Central memory CD8-positive, alpha-beta T cell (primary cell): ENCODE measurements at regions not wholly inside any gene's neighbourhood (a gene's known extent, or its start where the extent isn't known, plus 50 kb on each side); places are given as distances from the start of the nearest gene placed in this dataset.

Experiments
- ATAC-seq: fragments of 150-1000 bp; cut with Tn5 transposase; replicated peaks from 2 replicates; pipeline ENCODE4 v1.10.0; 2022; ENCODE audit warnings: mild to moderate bottlenecking, moderate FRiP score, moderate number of reproducible peaks; ENCODE audit not compliant: poor library complexity, severe bottlenecking; ENCODE audit errors: extremely low read depth
- DNase-seq, 2 donors: peaks; one replicate each; pipeline ENCODE4 v3.0.0; 2021; ENCODE audit warnings: low spot score in 2 of 2
- H3K27ac Mint-ChIP-seq: one replicate; pipeline ENCODE4 v1.8.0; 2022; ENCODE audit warnings: low read depth, mild to moderate bottlenecking, moderate library complexity, mixed read lengths
- H3K27me3 Mint-ChIP-seq: one replicate; pipeline ENCODE4 v1.8.0; 2022; ENCODE audit warnings: mixed read lengths
- H3K36me3 Mint-ChIP-seq: one replicate; pipeline ENCODE4 v1.8.0; 2022; ENCODE audit warnings: mild to moderate bottlenecking, moderate library complexity, mixed read lengths; ENCODE audit not compliant: insufficient read depth
- H3K4me1 Mint-ChIP-seq: one replicate; pipeline ENCODE4 v1.8.0; 2022; ENCODE audit warnings: mixed read lengths
- H3K4me3 Mint-ChIP-seq: one replicate; pipeline ENCODE4 v1.8.0; 2022; ENCODE audit warnings: mild to moderate bottlenecking, moderate library complexity, mixed read lengths
- H3K9me3 Mint-ChIP-seq: one replicate; pipeline ENCODE4 v1.8.0; 2022; ENCODE audit warnings: mixed read lengths

- H3K27me3 Mint-ChIP-seq = peaks cover under 1% of the 10 kb centered on the region
These were observed 63.9 kb upstream of the FAM20C start for GRCh38 chr7:128171-129080.

GRCh38 chr7:129366-130221 lies 62.8 kb upstream of the FAM20C start:
- H3K36me3 Mint-ChIP-seq = no peaks in the 10 kb centered on the region
- H3K9me3 Mint-ChIP-seq = no peaks in the 10 kb centered on the region
- no peaks in the 10 kb centered on the region for H3K4me1 Mint-ChIP-seq
- H3K27me3 Mint-ChIP-seq = no peaks in the 10 kb centered on the region
- H3K4me3 Mint-ChIP-seq = no peak overlapping the region
- no peak for DNase-seq
- no peak for ATAC-seq
- no peak overlapping the region for H3K27ac Mint-ChIP-seq

More at GRCh38 chr7:128171-129080, 63.9 kb upstream of the FAM20C start:
- Mint-ChIP-seq H3K36me3 (peaks cover 2% of the 10 kb centered on the region), H3K9me3 (no peaks in the 10 kb centered on the region), H3K4me3 (no peak overlapping the region), H3K27ac (no peak overlapping the region), H3K4me1 (no peaks in the 10 kb centered on the region)
- ATAC-seq (no peak), DNase-seq (no peak)

DNA sequence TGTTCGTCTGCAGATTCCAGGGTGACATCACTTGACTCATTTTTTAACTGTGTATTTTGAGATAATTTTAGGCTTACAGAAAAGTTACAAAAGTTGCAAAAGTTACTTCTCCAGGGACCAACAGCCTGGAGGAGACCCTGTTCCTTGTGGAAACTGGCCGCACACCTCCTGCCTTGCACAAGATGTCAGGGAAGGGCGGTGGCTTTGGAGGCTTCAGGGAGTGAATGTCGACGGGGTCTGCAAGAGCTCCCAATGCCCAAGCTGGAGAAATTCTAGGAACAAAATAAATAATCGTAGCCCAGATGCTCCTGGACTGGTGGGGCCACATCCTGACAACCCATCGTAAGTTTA lies 62.2 kb upstream of the FAM20C start:
- Mint-ChIP-seq H3K9me3 (no peaks in the 10 kb centered on the region), H3K4me1 (no peaks in the 10 kb centered on the region), H3K36me3 (no peaks in the 10 kb centered on the region), H3K27ac (no peak overlapping the region), H3K27me3 (no peaks in the 10 kb centered on the region), H3K4me3 (no peak overlapping the region)
- DNase-seq = no peak
- ATAC-seq = no peak

- H3K27me3 Mint-ChIP-seq = no peaks in the 10 kb centered on the region
- no peaks in the 10 kb centered on the region for H3K4me1 Mint-ChIP-seq
- DNase-seq (no peak), ATAC-seq (no peak)
- H3K4me3 Mint-ChIP-seq = no peak overlapping the region
- H3K27ac Mint-ChIP-seq = no peak overlapping the region
- no peaks in the 10 kb centered on the region for H3K36me3 Mint-ChIP-seq
- no peaks in the 10 kb centered on the region for H3K9me3 Mint-ChIP-seq
These were observed 61.2 kb upstream of the FAM20C start for GRCh38 chr7:130875-131780.

DNA sequence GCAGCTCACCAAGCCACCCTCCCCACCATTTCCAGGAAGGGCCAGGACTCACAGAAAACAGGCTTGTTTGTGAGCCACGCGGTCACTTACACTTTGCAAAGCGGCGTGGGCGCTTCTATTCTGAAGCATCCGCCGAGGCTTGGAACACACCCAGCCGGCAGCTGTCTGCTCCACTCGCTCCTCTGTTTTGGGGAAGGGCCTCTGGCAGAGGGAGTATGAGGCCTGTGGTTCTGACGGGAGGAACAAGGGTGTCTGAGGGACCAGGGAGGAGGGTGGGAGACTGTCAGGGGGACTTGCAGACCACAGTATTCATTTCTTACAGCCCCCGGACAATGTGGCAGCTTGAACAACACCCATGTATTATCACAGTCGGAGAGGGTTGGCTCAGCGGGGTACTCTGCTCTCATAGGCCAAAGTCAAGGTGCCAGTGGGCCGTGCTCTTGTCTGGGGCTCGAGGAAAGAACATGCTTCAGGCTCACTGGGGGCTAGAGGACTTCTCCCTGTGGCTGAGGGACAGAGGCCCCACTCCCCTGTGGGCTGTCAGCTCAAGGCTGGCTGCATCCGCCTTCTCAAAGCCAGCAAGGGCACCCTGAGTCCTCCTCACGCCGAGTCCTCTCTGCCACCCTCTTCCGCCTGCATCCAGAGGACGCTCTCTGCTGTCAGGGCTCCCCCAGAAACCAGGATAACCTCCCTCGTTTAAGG lies 60.4 kb upstream of the FAM20C start:
- no peaks in the 10 kb centered on the region for H3K9me3 Mint-ChIP-seq
- no peak for ATAC-seq
- no peak for DNase-seq
- no peaks in the 10 kb centered on the region for H3K27me3 Mint-ChIP-seq
- no peaks in the 10 kb centered on the region for H3K36me3 Mint-ChIP-seq
- no peaks in the 10 kb centered on the region for H3K4me1 Mint-ChIP-seq
- no peak overlapping the region for H3K27ac Mint-ChIP-seq
- H3K4me3 Mint-ChIP-seq = no peak overlapping the region

GRCh38 chr7:132899-133298 lies 59.5 kb upstream of the FAM20C start:
- ATAC-seq (no peak), DNase-seq (no peak)
- Mint-ChIP-seq H3K4me3 (no peak overlapping the region), H3K27me3 (no peaks in the 10 kb centered on the region), H3K4me1 (no peaks in the 10 kb centered on the region), H3K9me3 (no peaks in the 10 kb centered on the region), H3K27ac (no peak overlapping the region), H3K36me3 (no peaks in the 10 kb centered on the region)

DNA sequence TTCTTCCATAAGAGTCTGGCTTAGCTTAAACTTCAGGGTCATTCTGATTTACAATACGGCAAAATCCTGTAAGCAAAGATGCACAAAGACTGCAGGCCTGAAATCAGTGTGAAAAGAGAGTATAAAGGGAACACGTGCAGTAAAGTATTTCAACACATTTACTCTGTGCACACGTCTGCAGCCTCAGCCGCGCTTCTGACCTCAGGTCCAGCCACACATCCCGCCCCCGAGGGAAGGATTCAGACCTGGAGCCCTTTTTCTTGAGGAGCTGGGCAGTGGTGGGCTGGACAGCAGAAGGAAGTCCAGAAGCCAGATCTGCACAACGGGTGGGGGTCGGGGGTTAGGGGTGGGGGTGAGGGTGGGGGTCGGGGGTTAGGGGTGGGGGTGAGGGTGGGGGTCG lies 58.9 kb upstream of the FAM20C start:
- Mint-ChIP-seq H3K9me3 (no peaks in the 10 kb centered on the region), H3K27ac (no peak overlapping the region), H3K4me1 (no peaks in the 10 kb centered on the region), H3K27me3 (no peaks in the 10 kb centered on the region), H3K4me3 (no peak overlapping the region), H3K36me3 (no peaks in the 10 kb centered on the region)
- no peak for ATAC-seq
- DNase-seq = no peak

DNA sequence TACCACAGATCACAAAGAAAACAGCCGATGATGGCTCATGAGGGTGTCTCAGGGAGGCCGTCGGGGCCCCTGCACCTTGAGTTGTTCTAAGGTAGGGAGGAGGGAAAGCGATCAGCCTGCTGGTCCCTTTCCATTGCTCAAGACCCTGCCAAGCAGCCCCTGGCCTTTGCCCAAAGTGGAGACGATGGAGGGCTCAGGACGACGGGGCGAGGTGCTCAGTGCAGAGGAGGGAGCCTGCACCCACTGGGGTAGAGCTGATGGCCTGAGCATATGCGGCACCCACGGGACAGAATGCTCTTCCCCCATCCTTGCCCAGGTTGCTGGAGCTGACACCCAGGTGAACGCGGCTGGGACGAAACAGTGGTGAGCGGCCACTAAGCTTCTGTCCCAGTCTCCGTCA lies 58.3 kb upstream of the FAM20C start:
- no peaks in the 10 kb centered on the region for H3K36me3 Mint-ChIP-seq
- no peak overlapping the region for H3K4me3 Mint-ChIP-seq
- no peaks in the 10 kb centered on the region for H3K9me3 Mint-ChIP-seq
- ATAC-seq (no peak), DNase-seq (no peak)
- H3K27ac Mint-ChIP-seq = no peak overlapping the region
- no peaks in the 10 kb centered on the region for H3K27me3 Mint-ChIP-seq
- no peaks in the 10 kb centered on the region for H3K4me1 Mint-ChIP-seq

GRCh38 chr7:134561-135256 lies 57.7 kb upstream of the FAM20C start:
- H3K4me3 Mint-ChIP-seq = no peak overlapping the region
- no peak for DNase-seq
- H3K4me1 Mint-ChIP-seq = no peaks in the 10 kb centered on the region
- ATAC-seq = no peak
- H3K27me3 Mint-ChIP-seq = no peaks in the 10 kb centered on the region
- H3K36me3 Mint-ChIP-seq = no peaks in the 10 kb centered on the region
- H3K27ac Mint-ChIP-seq = no peak overlapping the region
- no peaks in the 10 kb centered on the region for H3K9me3 Mint-ChIP-seq

DNA sequence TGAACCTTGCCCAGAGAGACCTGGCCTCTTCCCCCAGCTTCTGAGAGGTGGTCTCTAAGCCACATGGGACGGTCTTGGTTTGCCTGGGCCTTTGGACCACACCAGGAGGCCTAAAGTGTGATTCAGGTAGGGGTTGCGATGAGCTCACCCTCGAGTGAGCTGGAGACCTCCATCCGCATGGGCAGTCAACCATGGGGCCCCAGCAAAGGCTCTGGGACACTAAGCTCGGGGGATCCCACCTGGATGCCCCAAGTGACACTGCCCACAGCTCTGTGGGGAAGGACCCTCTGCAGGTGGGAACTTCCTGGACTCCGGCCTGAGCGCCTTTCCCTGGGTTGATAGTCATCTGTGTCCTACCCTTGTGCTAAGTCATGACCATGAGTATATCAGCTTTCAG lies 57.1 kb upstream of the FAM20C start:
- Mint-ChIP-seq H3K36me3 (no peaks in the 10 kb centered on the region), H3K27ac (no peak overlapping the region), H3K4me1 (no peaks in the 10 kb centered on the region), H3K9me3 (no peaks in the 10 kb centered on the region), H3K27me3 (no peaks in the 10 kb centered on the region), H3K4me3 (no peak overlapping the region)
- ATAC-seq (no peak), DNase-seq (no peak)

DNA sequence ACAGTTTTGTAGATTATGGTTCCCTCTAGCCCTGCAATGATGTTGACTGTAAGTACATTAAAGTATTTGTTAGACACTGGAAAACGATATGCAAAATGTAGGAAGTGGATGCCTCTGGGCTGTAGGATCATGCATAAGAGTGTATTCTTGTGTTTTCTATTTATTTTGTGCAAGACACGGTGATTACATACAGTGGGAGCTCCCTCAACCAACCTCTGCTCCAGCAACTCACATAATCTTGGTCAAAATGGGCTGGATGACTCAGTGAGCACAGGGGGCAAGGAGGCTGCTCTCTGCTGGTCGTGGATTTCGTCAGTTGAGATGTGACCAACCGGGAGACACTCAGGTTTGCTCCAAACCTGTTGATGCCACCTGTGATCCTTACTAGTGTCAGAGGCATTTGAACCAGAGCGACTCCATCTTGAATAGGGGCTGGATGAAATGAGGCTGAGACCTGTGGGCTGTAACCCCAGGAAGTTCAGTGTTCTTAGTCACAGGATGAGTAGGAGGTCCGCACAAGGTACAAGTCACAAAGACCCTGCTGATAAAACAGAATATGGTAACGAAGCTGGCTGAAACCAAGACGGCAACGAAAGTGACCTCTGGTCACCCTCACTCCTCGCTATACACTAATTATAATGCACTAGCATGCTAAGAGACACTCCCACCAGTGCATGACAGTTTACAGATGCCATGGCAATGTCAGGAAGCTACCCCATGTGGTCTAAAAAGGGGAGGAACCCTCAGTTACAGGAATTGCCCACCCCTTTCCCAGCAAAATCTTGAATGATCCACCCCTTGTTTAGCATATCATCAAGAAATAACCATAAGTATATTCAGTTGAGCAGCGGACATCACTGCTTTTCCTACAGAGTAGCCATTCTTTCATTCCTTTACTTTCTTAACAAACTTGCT lies 56.4 kb upstream of the FAM20C start:
- H3K4me1 Mint-ChIP-seq = no peaks in the 10 kb centered on the region
- DNase-seq = no peak
- no peaks in the 10 kb centered on the region for H3K9me3 Mint-ChIP-seq
- H3K36me3 Mint-ChIP-seq = no peaks in the 10 kb centered on the region
- H3K27me3 Mint-ChIP-seq = peaks cover 2% of the 10 kb centered on the region
- no peak overlapping the region for H3K4me3 Mint-ChIP-seq
- ATAC-seq = no peak
- no peak overlapping the region for H3K27ac Mint-ChIP-seq
